Kidney (tissue), 13 donors: ENCODE measurements at regions not wholly inside any gene's neighbourhood (a gene's known extent, or its start where the extent isn't known, plus 50 kb on each side); places are given as distances from the start of the nearest gene placed in this dataset.

ENCODE experiments used
- DNase-seq, 5 donors: peaks; one replicate each; pipeline ENCODE4 v3.0.0-alpha.2; 2013 to 2020
- FAIRE-seq: peaks from 2 replicates; lab custom pipeline; 2012; peaks lifted over from hg19 to GRCh38; lab: Jason Lieb, UNC
- H3K27ac ChIP-seq, 2 donors: one replicate each; pipeline ENCODE4 v1.7.0; 2013; ENCODE audit warnings: low read depth in 2 of 2, low read length in 2 of 2, inconsistent platforms in 1 of 2
- H3K27me3 ChIP-seq: one replicate; pipeline ENCODE4 v1.7.1; 2013; ENCODE audit warnings: low read length, inconsistent platforms; ENCODE audit not compliant: control insufficient read depth, insufficient read depth
- H3K36me3 ChIP-seq, 3 donors: one replicate each; pipeline versions ENCODE4 v1.7.0 to v1.7.1; 2013; ENCODE audit warnings: low read length in 3 of 3, control low read depth in 1 of 3, inconsistent platforms in 1 of 3; ENCODE audit not compliant: insufficient read depth in 3 of 3, control insufficient read depth in 2 of 3
- H3K4me1 ChIP-seq, 3 donors: one replicate each; pipeline versions ENCODE4 v1.7.0 to v1.7.1; 2013; ENCODE audit warnings: low read length in 3 of 3, inconsistent platforms in 1 of 3, low read depth in 1 of 3; ENCODE audit not compliant: control insufficient read depth in 2 of 3, insufficient read depth in 2 of 3
- H3K4me3 ChIP-seq, 3 donors: one replicate each; pipeline versions ENCODE4 v1.7.0 to v1.8.1; 2013; ENCODE audit warnings: low read length in 3 of 3, control low read depth in 1 of 3, inconsistent platforms in 1 of 3
- H3K9ac ChIP-seq, 3 donors: one replicate each; pipeline versions ENCODE4 v1.7.0 to v1.7.1; 2013; ENCODE audit warnings: low read length in 3 of 3, control low read depth in 1 of 3, inconsistent platforms in 1 of 3
- H3K9me3 ChIP-seq, 3 donors: one replicate each; pipeline versions ENCODE4 v1.7.0 to v1.7.1; 2013; ENCODE audit warnings: low read length in 3 of 3, control low read depth in 1 of 3, inconsistent platforms in 1 of 3; ENCODE audit not compliant: control insufficient read depth in 2 of 3, insufficient read depth in 1 of 3
- CTCF ChIP-seq: IDR thresholded peaks from 3 replicates; pipeline ENCODE4 v1.5.1; 2012; ENCODE audit warnings: mild to moderate bottlenecking, moderate library complexity, borderline replicate concordance; ENCODE audit not compliant: insufficient read depth; ENCODE audit errors: extremely low read depth
- intact Hi-C: fragments of 100-400 bp; cut with DNase I; formaldehyde crosslinking; loops from one replicate; pipeline ENCODE4 v1.11.1; 2022
- donor health status: control.
- donor health status: control.
- donor health status: control.
- donor health status: control.
- donor health status: control.
- donor health status: DM: yes; HTN: yes; CAD: no.
- donor health status: Normal renal cell carcinoma (clear cell type).

DNA sequence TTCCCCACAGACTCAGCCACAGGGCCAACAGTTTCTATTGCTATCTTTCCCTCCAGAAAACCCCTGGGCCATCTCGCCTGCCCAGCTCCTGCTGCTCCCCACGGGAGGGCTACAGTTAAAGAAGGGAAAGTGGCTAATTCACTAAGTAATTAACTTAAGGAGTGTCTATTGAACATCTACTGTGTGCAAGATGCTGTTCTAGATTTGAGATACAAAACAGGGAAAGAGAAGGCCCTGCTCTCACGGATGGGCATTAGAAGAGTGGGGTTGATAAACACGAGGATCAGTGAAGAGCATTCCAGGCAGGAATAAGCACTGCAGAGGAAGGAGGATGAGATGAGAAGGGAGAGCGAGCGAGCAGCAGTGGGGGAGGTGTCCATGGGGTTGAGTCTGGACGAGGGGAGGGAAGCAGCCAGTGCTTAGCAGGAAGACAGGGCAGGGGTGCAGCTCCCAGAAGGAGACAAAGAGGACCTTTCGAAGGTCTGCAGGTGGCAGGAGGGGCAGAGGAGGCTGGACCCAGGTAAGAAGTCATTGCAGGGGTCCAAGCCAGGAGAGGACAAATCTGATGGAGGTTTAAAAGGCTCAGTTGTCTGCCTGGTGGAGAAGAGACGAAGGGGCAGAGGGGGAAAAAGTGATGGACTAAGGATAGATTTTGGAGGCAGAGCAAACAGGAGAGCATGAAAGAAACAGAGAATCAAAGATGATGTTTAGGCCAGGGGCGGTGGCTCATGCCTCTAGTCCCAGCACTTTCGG, 64.7 kb downstream of the KLF15 start:
- TF ChIP-seq CTCF = no peak
- no peak overlapping the region for H3K4me3 ChIP-seq
- intact Hi-C loops = no loop called here
- DNase-seq = peak in 1 of 5 donors; percentile 34
- peaks cover 0 to 51% (median 26%) of the 10 kb centered on the region in 3 donors for H3K4me1 ChIP-seq
- no peak overlapping the region for H3K9ac ChIP-seq
- H3K36me3 ChIP-seq = no peaks in the 10 kb centered on the region
- H3K9me3 ChIP-seq = no peaks in the 10 kb centered on the region
- no peak for FAIRE-seq
- peak overlapping the region; percentile 42 to 71 for H3K27ac ChIP-seq
- no peaks in the 10 kb centered on the region for H3K27me3 ChIP-seq

- peaks cover 0 to 58% (median 32%) of the 10 kb centered on the region in 3 donors for H3K4me1 ChIP-seq
- H3K9ac ChIP-seq = no peak overlapping the region
- intact Hi-C loops = no loop called here
- peak overlapping the region in 1 of 3 donors; percentile 22 for H3K4me3 ChIP-seq
- no peaks in the 10 kb centered on the region for H3K9me3 ChIP-seq
- no peak for TF ChIP-seq CTCF
- no peaks in the 10 kb centered on the region for H3K27me3 ChIP-seq
- DNase-seq = peak in 1 of 5 donors; percentile 27
- H3K36me3 ChIP-seq = no peaks in the 10 kb centered on the region
- no peak for FAIRE-seq
- H3K27ac ChIP-seq = peak overlapping the region; percentile 63 to 71
Measured at GRCh38 chr3:126291537-126291936, 65.7 kb downstream of the KLF15 start.

- FAIRE-seq = no peak
Measured at GRCh38 chr3:126291061-126291460, 66.1 kb downstream of the KLF15 start.

More at GRCh38 chr3:126291061-126291460, 66.1 kb downstream of the KLF15 start:
- Histone ChIP-seq H3K4me3 (peak overlapping the region in 1 of 3 donors; percentile 17), H3K9me3 (no peaks in the 10 kb centered on the region), H3K4me1 (peaks cover 0 to 61% (median 34%) of the 10 kb centered on the region in 3 donors), H3K36me3 (no peaks in the 10 kb centered on the region), H3K27ac (peak overlapping the region; percentile 63 to 71), H3K9ac (peak overlapping the region in 1 of 3 donors; percentile 56), H3K27me3 (no peaks in the 10 kb centered on the region)
- DNase-seq = peak in 1 of 5 donors; percentile 28
- intact Hi-C loops = no loop called here
- TF ChIP-seq CTCF = no peak
